GM19467 (cell line): ENCODE measurements at regions not wholly inside any gene's neighbourhood (a gene's known extent, or its start where the extent isn't known, plus 50 kb on each side); places are given as distances from the start of the nearest gene placed in this dataset.
"Not testable (repeated sequence)": the region's sequence is repeated elsewhere in the genome, so short reads cannot be mapped to it uniquely, and the experiment has no call there.

ENCODE experiments used
- ATAC-seq: cut with Tn5 transposase; IDR thresholded peaks from one replicate; pipeline ENCODE4 v1.9.1; 2021; ENCODE audit warnings: mild to moderate bottlenecking, moderate library complexity; ENCODE audit not compliant: unreplicated experiment

GRCh38 chr6:16909658-16910360 is 148.5 kb upstream of the ATXN1 start:
- no peak for ATAC-seq

- no peak for ATAC-seq
These were observed 146.7 kb upstream of the ATXN1 start for GRCh38 chr6:16907991-16908390.

GRCh38 chr6:16904957-16905356 is 143.7 kb upstream of the ATXN1 start:
- no peak for ATAC-seq

DNA sequence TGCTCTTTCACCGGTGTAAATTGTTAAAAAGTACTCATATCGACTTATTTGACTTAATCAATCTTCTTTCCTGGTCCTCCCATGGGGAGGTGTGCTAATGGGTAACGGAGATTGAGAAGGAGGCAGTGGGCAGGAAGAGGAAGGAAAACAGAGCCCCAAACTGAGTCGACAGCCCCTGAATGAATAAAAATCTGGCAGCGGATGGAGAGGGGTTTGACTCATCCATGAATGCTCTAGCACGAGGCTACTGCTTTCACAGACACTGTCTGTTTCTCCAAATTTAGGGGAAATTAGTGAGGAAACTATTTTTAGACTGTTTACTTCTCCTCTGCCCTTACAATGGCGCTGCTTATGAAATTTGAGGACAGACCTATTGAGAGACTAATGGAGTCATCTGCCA is 142.2 kb upstream of the ATXN1 start:
- ATAC-seq = no peak

DNA sequence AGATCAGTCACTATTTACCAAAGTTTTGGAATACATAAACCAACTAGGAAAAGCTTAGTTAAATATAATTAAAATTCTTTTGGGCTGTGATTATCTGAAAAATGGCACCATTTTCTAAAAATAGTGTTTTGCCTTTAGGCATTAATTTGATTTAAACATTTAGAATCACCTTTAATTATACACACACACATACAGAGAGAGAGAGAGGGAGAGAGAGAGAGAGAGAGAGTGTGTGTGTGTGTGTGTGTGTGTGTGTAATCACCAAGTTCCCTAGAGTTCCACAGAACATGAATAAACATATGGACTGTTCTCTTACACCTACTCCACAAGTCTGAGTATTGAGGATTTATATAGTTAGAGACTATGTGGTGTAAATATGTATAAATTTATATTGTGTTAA is 141.2 kb upstream of the ATXN1 start:
- no peak for ATAC-seq

- no peak for ATAC-seq
These were observed 140.5 kb upstream of the ATXN1 start for GRCh38 chr6:16901782-16902181.

DNA sequence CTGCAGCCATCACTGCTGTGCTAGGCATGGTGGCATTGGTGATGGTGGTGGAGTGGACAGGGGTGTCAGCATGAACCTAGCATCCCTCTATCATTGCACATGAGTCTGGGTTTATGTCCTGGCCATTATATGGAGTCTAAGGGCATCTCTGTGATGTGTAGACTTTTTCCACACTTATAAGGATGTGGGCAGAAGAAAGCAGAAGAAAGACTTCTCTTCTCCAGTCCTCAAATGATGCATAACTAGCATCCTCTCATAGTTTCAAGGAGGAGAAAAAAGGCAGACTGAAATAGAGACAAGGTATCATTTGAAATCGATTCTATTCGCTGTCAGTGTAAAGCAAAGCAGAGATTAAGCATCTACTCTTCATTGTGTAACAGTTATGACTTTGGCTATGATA is 140.0 kb upstream of the ATXN1 start:
- no peak for ATAC-seq

DNA sequence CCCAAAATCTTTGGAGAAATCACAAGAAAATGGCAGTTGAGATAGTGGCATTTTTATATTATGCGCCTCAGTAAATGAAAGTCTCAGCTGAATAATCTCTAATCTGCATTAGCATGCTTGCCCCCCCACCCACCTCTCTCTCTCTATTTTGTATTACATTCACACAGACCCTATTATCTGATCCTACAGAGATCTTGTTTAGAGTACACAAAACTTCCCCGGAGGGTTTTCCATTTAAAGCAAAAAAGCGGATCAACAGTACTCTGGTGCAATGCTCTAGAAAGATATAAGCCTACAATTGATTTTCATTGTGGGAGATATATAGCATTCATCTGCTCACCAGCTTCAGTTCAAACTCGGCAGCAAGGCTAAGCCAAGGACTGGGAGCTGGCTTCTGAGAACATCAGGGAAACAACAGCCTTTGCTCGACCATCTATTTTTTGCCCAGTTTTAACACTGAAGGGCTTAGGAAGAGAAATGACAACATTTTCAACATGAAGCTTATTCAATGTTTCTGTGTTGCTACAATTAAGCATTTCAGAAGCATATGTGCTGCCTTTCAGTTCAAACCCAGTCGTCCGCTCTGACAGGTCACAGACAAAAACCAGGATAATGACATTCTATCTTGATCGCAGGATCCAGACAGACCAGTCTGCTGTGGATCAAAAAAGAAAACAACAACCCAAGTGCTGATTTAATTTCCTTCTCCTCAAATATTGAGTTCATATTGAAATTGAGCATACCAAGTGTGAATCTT is 137.6 kb upstream of the ATXN1 start:
- ATAC-seq = no peak

GRCh38 chr6:16897669-16898068 is 136.4 kb upstream of the ATXN1 start:
- no peak for ATAC-seq

DNA sequence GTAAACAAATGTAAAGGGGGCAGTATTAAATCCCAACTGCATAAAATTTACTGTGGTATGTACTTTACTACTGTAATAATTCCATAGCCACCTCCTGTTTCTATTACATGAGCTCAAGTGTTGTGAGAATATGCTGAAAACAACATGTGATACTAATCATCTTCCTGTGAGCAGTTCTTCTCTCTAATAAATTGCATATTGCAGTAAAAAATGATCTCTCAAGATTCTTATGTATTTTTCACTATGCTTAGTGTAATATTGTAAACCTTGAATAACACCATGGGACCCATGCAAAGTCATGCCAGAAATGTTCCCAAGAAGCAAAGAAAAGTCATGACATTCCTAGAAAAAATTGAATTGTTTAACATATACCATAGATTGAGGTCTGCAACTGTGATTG is 133.0 kb upstream of the ATXN1 start:
- no peak for ATAC-seq

- not testable (repeated sequence) for ATAC-seq
These were observed 129.8 kb upstream of the ATXN1 start for GRCh38 chr6:16891110-16891509.

GRCh38 chr6:16885411-16886160 is 124.3 kb upstream of the ATXN1 start:
- no peak for ATAC-seq

DNA sequence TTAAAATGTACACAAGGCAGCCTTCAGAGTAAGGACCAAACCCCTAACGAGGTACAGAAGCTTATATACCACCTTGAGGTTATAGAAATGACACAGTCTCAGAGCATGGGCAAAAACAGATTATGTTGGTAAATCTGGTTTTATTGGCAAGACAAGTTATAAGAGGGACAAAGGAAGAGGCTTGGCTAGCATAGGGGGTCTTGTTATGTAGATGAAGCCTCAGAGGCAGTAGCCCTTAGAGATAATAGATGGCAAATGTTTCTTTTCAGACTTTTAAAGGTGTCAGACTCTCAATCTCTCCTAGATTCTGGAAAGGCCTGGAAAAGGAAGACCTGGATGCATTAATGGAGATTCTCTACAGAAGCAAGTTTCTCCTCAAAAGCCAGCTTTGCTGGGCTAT is 123.3 kb upstream of the ATXN1 start:
- no peak for ATAC-seq

- ATAC-seq = no peak
These were observed 122.2 kb upstream of the ATXN1 start for GRCh38 chr6:16883414-16883813.

GRCh38 chr6:16882230-16882629 is 121.0 kb upstream of the ATXN1 start:
- no peak for ATAC-seq

GRCh38 chr6:16876852-16877251 is 115.6 kb upstream of the ATXN1 start:
- not testable (repeated sequence) for ATAC-seq

GRCh38 chr6:16876201-16876600 is 114.9 kb upstream of the ATXN1 start:
- no peak for ATAC-seq

DNA sequence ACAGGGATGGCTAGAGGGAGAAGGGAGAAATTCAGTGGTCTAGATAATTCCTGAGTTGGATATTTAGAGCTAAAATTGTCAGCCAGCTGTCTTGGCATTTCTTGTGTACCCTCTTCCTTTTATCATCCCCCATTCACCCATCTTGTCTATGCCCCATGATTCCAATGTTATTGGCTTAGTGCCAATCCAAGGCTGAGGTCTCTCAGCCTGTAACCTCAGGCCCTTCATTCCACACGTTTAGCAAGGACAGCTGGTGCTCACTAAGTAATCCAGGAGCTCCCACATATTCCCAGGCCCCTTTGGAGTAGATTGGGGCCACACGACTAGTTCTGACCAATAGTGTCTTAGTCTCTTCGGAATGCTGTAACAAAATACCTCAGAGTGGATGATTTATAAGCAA is 112.4 kb upstream of the ATXN1 start:
- no peak for ATAC-seq

DNA sequence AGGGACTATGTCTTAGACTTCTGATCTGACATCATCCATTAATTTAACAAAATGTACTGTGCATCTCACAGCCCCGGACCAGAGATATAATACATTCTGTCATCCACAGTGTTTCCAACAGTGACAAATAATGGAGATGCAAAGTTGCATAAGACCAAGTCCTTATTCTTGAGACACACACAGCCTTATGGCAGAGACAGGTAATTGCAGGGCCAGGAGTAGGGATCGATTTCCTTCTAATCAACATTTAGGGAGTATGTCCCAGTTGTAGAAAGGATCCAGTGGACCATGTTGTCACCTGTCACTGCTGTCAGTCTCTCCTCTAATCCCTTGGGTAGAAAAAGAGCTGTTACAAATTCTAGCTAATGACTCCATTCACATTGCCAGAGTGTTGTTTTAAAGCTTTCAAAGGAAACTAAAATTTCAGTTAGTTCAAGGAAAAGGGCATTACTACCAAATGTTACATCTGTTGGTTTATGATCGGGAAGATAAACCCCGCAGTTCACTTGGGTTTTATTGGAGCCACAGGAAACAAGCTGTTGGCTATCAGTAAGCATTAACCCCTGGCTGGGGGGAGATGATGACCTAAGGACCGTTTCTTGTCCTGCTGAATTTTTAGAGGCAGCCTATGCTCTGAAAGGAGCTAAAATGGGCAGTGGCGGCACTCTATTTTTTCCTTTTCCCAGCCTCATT is 111.4 kb upstream of the ATXN1 start:
- no peak for ATAC-seq

DNA sequence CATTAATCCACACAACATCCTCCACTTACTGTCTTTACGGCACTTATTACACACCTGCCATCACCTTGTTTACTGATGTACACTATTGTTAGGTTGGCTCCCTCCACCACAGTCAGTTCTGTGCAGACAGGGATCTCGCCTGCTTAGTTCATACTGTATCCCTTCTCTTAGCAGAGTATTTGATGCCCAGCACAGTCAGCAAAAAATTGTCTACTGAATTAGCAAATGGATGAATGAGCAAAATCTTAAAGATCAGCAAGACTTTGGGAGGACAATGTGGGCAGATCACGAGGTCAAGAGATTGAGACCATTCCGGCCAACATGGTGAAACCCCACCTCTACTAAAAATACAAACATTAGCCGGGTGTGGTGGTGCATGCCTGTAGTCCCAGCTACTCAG is 109.8 kb upstream of the ATXN1 start:
- ATAC-seq = no peak

GRCh38 chr6:16868968-16869367 is 107.7 kb upstream of the ATXN1 start:
- no peak for ATAC-seq
